Stimulated activated CD8-positive, alpha-beta memory T cell treated with anti-CD3 and anti-CD28 coated beads, Interleukin-15, amount 100 ng/mL, for 24 hours (primary cell): ENCODE measurements at regions not wholly inside any gene's neighbourhood (a gene's known extent, or its start where the extent isn't known, plus 50 kb on each side); places are given as distances from the start of the nearest gene placed in this dataset.
"Not testable (repeated sequence)": the region's sequence is repeated elsewhere in the genome, so short reads cannot be mapped to it uniquely, and the experiment has no call there.

Experiments used
- DNase-seq: peaks from one replicate; pipeline ENCODE4 v3.0.0-alpha.2; 2020; ENCODE audit warnings: low read depth

DNA sequence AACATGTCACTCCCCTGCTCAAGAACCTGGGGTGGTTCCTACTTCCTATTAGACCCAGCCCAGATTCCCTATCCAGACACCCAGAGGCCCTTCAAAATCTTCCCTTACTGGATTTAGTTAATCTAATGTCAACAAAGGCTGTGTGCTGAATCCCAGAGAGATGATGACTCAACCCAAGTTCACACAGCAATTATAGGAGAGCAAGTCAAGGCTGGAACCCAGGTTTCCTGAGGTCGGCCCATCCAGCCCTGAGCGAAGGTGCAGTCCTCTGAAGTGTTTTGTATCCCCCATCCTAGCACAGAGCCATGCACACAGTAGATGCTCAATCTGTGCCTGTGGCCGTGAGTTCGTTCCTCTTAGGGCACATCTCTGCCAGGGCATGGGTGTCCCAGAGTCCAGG lies 452.1 kb downstream of the GOLGA6L6 start:
- DNase-seq = not testable (repeated sequence)

DNA sequence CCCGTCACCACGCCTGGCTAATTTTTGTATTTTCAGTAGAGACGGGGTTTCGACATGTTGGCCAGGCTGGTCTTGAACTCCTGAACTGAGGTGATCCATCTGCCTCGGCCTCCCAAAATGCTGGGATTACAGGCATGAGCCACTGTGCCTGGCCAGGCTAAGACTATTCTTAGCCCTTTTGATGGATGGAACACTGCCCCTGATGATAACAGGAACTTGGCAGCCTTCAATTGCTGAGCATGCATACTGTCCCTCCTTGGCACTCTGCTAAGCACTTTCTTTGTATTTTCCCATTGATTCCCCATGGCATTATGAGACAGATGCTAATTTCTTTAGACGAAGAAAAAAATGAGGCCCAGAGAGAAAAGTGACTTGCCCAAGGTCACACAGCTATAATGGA lies 457.6 kb downstream of the GOLGA6L6 start:
- DNase-seq = not testable (repeated sequence)

DNA sequence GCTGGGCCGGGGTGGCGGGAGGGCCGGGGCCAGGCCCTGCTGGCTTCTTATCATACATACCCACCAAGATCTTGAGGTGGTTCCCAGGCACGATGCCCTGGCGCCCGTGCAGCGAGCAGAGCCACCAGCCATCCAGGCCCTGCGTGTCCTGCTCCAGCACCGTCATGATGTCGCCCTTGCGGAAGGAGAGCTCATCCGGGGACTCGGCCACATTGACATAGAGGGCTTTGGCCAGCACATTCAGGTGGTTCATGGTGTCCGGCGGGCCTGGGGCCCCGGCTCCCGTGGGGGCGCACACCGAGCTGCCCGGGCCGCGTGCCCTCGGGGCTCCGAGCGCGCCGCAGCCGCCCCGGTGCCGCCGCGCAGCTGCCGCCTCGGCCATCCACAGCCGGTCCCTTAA lies 467.5 kb downstream of the GOLGA6L6 start:
- DNase-seq = not testable (repeated sequence)

DNA sequence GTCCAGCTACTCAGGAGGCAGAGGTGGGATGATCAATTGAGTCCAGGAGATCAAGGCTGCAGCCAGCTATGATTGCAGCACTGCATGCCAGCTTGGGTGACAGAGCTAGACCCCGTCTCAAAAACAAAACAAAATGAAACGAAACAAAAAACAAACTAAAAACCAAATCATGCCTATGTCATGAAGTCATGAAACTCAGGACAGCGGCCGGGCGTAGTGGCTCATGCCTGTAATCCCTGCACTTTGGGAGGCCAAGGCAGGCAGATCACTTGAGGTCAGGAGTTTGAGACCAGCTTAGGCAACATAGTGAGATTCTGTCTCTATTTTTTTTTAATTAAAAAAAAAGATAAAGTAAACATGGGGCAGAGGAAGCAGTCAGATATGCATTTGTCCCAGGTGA lies 472.6 kb downstream of the GOLGA6L6 start:
- not testable (repeated sequence) for DNase-seq

DNA sequence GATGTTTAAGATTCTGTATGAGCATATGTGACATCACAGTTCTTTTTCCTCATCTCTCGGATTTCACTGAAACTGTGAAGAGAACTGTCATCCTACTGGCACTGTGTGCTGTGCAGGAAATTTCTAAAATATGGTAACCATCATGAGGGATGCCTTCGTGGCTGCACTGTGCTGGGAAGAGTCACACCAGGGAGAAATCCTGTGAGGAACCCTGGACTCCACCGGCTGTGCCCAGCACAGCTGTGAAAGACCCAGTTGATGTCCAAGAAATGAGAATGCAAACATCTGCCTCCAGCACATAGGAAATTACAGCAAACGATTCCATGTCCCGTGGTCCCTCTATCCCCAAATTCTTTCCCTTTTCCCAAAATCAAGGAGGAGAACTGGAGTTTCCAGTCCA lies 475.4 kb downstream of the GOLGA6L6 start:
- not testable (repeated sequence) for DNase-seq

DNA sequence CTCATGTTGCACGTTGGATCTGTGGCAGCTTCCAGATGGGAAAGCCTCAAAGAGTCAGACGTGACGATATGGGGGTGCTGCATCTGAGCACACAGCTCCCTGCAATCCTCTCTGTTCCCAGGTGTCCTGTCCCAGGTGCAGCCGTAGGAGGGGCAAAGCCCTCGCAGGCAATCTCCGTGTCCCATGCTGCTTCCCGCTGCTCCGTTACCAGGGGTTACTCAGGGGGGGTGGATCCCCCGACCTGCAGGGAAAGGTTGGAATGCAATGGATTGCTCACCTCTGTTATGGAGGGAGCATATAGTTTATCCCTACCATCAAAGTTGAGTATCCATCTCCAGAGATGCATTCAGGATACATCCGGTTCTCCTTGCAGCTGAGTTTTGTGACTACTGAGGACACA lies 476.1 kb downstream of the GOLGA6L6 start:
- not testable (repeated sequence) for DNase-seq

DNA sequence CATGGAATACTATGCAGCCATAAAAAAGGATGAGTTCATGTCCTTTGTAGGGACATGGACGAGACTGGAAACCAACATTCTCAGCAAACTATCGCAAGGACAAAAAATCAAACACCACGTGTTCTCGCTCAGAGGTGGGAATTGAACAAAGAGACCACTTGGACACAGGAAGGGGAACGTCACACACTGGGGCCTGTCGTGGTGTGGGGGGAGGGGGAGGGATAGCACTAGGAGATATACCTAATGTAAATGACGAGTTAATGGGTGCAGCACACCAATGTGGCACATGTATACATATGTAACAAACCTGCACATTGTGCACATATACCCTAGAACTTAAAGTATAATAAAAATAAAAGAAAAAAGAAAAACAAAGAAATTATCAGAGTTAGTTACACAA lies 478.4 kb downstream of the GOLGA6L6 start:
- DNase-seq = not testable (repeated sequence)

- not testable (repeated sequence) for DNase-seq
These were observed 480.8 kb downstream of the GOLGA6L6 start for GRCh38 chr15:20060838-20061237.

DNA sequence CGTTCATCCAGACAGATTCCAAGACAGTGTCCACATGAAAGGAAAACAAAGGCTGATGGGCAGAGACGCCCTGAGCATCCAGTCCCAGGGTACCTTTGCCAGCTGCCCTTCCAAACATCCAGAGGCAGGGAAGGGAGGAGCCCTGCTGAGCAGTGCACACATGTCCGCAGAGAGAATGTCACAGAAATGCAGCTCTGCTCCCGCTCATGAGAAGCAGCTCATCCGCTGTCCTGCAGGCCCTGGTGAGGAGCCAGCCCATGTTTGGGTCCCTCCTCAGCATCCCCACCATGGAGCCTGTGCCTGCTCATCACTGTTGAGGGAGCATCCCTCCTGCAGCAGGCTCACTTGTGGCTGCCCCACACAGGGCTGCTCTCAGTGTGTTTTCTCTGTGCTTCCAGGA lies 484.7 kb downstream of the GOLGA6L6 start:
- not testable (repeated sequence) for DNase-seq

GRCh38 chr15:20055921-20056320 lies 485.7 kb downstream of the GOLGA6L6 start:
- not testable (repeated sequence) for DNase-seq

- not testable (repeated sequence) for DNase-seq
These were observed 493.4 kb downstream of the GOLGA6L6 start for GRCh38 chr15:20048189-20048588.

DNA sequence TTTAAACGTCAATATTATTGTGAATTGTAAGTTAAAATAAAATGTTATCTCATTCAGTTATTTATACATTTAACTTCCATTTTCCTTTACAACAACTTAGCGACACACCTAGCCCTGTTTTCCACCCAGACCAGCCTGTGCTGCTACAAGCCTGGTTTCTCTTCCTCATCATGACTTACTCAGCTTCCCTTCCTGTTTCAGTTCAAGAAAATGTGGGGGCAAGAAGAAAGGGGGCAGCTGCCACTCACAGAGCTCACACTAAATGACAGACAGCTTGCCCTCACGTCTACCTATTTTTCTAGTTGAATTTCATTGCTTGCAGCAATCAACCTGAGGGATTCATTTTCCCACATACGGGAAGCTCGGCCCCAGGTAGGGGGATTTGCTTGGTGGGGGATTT lies 496.4 kb downstream of the GOLGA6L6 start:
- DNase-seq = not testable (repeated sequence)

DNA sequence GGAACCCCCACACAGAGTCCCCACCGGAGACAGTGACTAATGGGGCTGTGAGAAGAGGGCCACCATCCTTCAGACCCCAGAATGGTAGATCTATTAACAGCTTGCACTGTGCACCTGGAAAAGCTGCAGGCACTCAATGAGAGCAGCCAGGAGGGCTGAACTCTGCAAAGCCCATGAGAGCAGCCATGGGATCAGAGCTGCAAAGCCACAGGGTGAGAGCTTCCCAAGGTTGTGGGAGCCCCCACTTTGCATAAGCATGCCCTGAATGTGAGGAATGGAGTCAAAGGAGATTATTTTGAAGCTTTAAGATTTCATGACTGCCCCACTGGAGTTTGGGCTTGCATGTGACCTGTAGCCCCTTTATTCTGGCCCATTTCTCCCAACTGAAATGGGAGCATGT lies 500.9 kb downstream of the GOLGA6L6 start:
- not testable (repeated sequence) for DNase-seq

DNA sequence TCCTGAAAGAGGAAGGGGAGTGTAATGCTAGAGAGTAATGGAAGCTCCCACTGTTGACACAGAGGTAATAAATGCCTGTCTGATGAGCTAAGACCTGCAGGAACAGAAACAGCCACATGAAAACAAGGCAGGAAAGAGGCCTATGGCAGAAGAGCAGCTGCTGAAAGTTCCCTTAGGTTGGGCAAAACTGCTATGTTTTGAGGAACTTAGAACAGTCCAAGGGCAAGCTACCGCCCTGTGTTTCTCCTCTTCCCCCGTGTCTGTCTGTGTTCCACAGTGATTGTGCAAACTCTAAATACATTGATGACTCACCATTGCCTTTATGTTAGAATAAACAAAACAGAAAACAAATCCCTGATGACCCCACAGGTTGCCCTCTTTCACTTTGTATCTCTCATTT lies 516.6 kb downstream of the GOLGA6L6 start:
- not testable (repeated sequence) for DNase-seq

GRCh38 chr15:20022349-20022748 lies 519.3 kb downstream of the GOLGA6L6 start:
- DNase-seq = not testable (repeated sequence)

GRCh38 chr15:20021351-20021750 lies 520.2 kb downstream of the GOLGA6L6 start:
- not testable (repeated sequence) for DNase-seq

GRCh38 chr15:20020588-20020987 lies 521.0 kb downstream of the GOLGA6L6 start:
- DNase-seq = not testable (repeated sequence)

DNA sequence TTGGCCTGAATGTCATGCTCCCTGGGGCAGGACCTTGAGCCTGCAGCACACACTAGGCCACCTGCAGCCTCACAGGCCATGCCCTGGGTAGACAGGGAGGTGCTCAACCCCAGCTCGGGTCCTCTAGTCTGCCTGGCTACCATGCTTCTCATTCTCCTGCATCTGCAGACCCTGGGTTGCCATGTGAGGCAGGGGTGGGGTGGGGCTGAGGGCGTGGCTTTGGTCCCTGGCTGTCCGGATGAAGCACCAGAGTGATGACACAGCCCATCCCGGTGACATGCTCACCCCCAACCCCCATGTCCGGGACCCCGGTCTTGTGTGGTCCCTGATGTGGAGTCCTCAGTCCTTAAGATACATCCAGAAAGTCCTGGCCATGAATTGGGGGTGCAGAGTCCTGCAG lies 521.8 kb downstream of the GOLGA6L6 start:
- not testable (repeated sequence) for DNase-seq

GRCh38 chr15:20017581-20017980 lies 524.0 kb downstream of the GOLGA6L6 start:
- DNase-seq = not testable (repeated sequence)

DNA sequence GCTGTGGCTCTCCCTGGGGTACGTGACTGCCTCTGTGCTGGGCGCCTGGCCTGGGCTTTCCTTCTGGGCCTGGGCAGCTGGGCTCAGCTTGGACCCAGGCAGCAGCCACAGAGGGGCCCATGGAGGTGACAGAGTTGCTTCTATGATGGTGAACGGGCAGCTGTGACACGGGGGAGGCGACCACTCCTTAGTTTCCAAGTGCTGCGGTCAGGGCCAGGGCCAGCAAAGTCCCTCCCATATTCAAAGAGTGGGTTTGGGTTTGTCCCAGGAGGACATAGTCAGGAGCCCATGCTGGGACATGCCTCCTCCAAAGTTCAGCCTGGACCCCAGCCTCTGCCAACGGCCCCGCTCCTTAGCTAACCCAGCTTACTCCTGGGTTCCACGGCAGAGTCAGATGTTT lies 524.7 kb downstream of the GOLGA6L6 start:
- not testable (repeated sequence) for DNase-seq

DNA sequence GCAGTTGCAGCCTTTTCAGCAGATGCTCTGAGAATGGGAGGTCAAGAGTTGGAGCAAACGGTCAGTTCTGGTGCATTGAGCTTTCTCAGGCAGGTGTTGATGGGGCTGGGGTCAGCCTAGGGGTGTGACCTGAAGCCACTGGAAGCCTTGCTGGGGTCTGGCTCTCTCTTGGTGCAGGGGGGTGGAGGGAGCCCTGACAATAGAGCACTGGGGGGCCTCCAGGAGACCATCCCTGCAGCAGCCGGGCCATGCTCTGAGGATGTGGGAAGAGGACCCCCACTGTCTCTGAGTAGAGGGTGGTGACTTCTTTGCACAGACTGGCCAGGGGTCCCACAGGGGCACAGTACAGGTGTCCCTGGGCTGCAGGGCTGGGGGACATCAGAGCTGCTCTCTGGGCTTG lies 528.8 kb downstream of the GOLGA6L6 start:
- not testable (repeated sequence) for DNase-seq

DNA sequence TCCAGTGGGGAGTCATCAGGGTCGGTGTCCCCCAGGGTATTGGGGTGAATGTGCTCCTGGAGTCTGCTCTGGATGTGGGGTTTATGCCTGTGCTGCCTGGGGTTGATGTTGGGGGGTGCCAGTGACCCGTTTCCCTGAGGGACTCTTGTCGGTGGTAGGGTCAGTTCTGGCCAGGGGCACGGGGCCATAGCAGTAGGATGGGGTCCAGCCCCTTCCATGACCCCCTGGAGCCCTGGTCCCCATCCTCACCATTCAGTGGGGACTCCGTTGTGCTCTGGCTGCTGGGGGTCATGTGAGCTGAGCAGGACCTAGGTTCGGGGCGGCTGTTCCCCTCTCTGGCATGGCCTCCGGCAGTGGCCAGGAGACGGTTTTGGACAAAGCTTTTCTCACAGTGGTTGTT lies 530.8 kb downstream of the GOLGA6L6 start:
- not testable (repeated sequence) for DNase-seq

GRCh38 chr15:20009619-20010018 lies 532.0 kb downstream of the GOLGA6L6 start:
- DNase-seq = not testable (repeated sequence)

- DNase-seq = not testable (repeated sequence)
These were observed 534.3 kb downstream of the GOLGA6L6 start for GRCh38 chr15:20007338-20007737.

DNA sequence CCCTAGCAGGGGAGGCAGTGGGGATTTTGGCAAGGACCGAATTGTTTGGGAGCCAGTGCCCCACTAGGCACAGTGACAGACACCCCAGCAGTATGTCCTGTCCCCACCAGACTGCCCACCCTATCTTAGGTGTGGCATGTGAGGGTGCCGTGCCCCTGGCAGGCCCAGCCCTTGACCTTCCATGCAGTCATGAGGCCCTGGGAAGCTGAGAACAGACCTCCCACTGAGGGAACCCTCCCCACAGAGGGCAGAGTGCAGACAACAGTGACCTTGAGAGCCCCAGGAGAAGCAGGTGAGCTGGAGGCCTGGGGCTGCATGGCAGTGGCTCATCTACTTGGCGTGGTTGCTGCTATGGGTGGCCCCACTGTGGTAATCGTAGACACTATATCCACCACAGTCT lies 538.1 kb downstream of the GOLGA6L6 start:
- DNase-seq = not testable (repeated sequence)
